Brain microvascular endothelial cell (primary cell): ENCODE measurements at regions not wholly inside any gene's neighbourhood (a gene's known extent, or its start where the extent isn't known, plus 50 kb on each side); places are given as distances from the start of the nearest gene placed in this dataset.
A peak's percentile ranks its signal among the peaks of the same experiment; 100 is the strongest.

Experiments
- DNase-seq: peaks from one replicate; pipeline ENCODE4 v3.0.0-alpha.2; 2020
- H3K27ac ChIP-seq: fragments of 250-450 bp; sonication (Bioruptor Pico); 2 replicates; pipeline ENCODE4 v1.5.1; 2020; ENCODE audit warnings: mild to moderate bottlenecking, moderate library complexity
- H3K27me3 ChIP-seq: fragments of 250-450 bp; sonication (Bioruptor Pico); replicated peaks from 2 replicates; pipeline ENCODE4 v1.5.1; 2020; ENCODE audit warnings: mild to moderate bottlenecking
- H3K36me3 ChIP-seq: fragments of 250-450 bp; sonication (Bioruptor Pico); replicated peaks from 2 replicates; pipeline ENCODE4 v1.5.1; 2020; ENCODE audit warnings: mild to moderate bottlenecking
- H3K4me3 ChIP-seq: 2 replicates; pipeline ENCODE4 v1.5.1; 2011; ENCODE audit warnings: low read depth, mild to moderate bottlenecking, control low read depth, low read length, moderate library complexity
- in situ Hi-C: cut with HindIII; loops from 2 replicates; pipeline ENCODE4 v1.10.0; 2017; ENCODE audit warnings: low sequenced_read_pairs, low pct_ligation_motif_present
- TF ChIP-seq, protein P1 (sequence below): IDR thresholded peaks from 2 replicates; pipeline ENCODE4 v1.5.1; 2011; ENCODE audit warnings: low read depth, mild to moderate bottlenecking, moderate library complexity, low read length, control low read depth, inconsistent platforms; ENCODE audit errors: missing control alignments

- no peak overlapping the region for H3K27ac ChIP-seq
- in situ Hi-C loops: no loop called here
- TF ChIP-seq, protein P1, sequence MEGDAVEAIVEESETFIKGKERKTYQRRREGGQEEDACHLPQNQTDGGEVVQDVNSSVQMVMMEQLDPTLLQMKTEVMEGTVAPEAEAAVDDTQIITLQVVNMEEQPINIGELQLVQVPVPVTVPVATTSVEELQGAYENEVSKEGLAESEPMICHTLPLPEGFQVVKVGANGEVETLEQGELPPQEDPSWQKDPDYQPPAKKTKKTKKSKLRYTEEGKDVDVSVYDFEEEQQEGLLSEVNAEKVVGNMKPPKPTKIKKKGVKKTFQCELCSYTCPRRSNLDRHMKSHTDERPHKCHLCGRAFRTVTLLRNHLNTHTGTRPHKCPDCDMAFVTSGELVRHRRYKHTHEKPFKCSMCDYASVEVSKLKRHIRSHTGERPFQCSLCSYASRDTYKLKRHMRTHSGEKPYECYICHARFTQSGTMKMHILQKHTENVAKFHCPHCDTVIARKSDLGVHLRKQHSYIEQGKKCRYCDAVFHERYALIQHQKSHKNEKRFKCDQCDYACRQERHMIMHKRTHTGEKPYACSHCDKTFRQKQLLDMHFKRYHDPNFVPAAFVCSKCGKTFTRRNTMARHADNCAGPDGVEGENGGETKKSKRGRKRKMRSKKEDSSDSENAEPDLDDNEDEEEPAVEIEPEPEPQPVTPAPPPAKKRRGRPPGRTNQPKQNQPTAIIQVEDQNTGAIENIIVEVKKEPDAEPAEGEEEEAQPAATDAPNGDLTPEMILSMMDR: peak; percentile 21
- no peaks in the 10 kb centered on the region for H3K27me3 ChIP-seq
- no peaks in the 10 kb centered on the region for H3K36me3 ChIP-seq
- no peak for DNase-seq
- H3K4me3 ChIP-seq: no peak overlapping the region
Measured at GRCh38 chr2:19600506-19600905, 242.1 kb upstream of the OSR1 start.

GRCh38 chr2:19598971-19599370 is 240.5 kb upstream of the OSR1 start:
- in situ Hi-C loops: no loop called here
- Histone ChIP-seq H3K27ac (no peak overlapping the region), H3K27me3 (no peaks in the 10 kb centered on the region), H3K36me3 (no peaks in the 10 kb centered on the region), H3K4me3 (no peak overlapping the region)
- DNase-seq: no peak
- TF ChIP-seq, protein P1: no peak

DNA sequence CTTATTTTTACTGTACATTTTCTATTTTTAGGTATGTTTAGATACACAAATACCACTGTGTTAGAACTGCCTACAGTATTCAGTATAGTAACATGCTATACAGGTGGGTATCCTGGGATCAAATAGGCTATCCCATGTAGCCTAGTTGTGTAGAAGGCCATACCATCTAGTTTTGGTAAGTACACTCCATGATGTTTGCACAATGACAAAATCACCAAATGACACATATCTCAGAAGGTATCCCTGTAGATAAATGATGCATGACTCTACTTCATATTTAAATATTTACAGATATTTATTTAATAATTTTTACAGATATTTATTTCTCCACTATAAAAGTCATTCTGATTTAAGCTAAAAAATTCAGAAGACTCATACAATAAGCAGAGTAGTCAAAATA is 233.8 kb upstream of the OSR1 start:
- TF ChIP-seq, protein P1: no peak
- in situ Hi-C loops: no loop called here
- no peak overlapping the region for H3K27ac ChIP-seq
- no peak for DNase-seq
- no peaks in the 10 kb centered on the region for H3K27me3 ChIP-seq
- no peak overlapping the region for H3K4me3 ChIP-seq
- no peaks in the 10 kb centered on the region for H3K36me3 ChIP-seq

DNA sequence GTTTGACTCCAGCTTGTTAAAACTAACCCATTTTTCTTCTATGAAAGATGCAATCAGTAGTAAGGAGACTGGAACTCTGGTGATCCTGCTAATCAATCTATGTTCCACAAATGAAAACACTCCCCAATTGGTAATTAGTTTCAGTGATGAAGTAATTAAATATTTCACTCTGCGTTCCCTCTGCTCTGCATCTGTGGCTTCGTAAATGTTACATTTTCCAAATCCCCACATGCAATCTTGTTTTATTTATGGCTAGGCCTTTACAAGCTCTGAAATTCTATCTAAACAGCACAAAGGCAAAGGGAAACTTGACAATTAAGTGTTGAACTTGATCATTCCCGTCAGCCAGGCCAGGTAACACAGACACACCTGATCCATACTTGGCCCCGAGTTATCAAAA is 231.4 kb upstream of the OSR1 start:
- Histone ChIP-seq H3K27me3 (no peaks in the 10 kb centered on the region), H3K36me3 (no peaks in the 10 kb centered on the region), H3K4me3 (no peak overlapping the region), H3K27ac (no peak overlapping the region)
- in situ Hi-C loops: no loop called here
- no peak for DNase-seq
- TF ChIP-seq, protein P1: no peak

DNA sequence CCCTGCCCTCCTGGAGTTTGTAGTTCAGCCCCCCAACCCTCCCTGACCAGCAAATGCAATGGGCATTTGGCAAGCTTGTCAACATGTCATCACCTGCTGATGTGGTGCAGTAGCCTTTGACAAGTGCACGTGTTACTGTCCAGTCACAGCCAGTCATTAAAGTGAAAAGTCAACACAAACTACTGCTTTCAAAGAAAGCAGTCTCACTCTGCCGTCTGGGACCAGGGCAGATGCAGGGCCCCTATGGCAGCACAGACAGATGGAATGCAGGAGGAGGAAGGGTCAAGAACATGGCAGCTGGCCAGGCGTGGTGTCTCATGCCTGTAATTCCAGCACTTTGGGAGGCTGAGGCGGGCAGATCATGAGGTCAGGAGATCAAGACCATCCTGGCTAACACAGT is 222.4 kb upstream of the OSR1 start:
- no peaks in the 10 kb centered on the region for H3K36me3 ChIP-seq
- in situ Hi-C loops: no loop called here
- no peak overlapping the region for H3K4me3 ChIP-seq
- DNase-seq: peak; percentile 69
- no peak overlapping the region for H3K27ac ChIP-seq
- no peaks in the 10 kb centered on the region for H3K27me3 ChIP-seq
- TF ChIP-seq, protein P1: no peak

- no peak overlapping the region for H3K4me3 ChIP-seq
- DNase-seq: no peak
- no peak overlapping the region for H3K27ac ChIP-seq
- TF ChIP-seq, protein P1: no peak
- no peaks in the 10 kb centered on the region for H3K27me3 ChIP-seq
- H3K36me3 ChIP-seq: no peaks in the 10 kb centered on the region
- in situ Hi-C loops: no loop called here
Measured at GRCh38 chr2:19580264-19580663, 221.8 kb upstream of the OSR1 start.
